ENCODE measurements at regions not wholly inside any gene's neighbourhood (a gene's known extent, or its start where the extent isn't known, plus 50 kb on each side); places are given as distances from the start of the nearest gene placed in this dataset.

DNA sequence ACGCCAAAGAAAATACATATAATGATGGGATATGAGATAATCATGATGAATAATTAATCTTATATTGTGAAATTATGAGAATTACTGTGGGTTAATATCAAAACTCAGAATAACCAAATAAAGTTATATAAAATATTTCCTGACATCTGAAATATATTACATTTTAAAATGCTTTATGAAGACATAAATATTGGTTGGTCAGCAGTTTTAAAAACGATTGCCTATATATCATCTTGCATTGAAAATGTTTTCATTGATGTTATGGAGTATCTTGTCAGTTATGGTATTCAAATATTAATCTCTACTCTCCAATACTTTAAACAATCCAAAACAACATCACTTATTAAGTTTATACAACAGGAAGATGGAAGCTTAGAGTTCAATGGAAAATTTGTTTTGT lies 228.1 kb upstream of the FERD3L start:
- ATAC-seq (no peak), DNase-seq (no peak)
- intact Hi-C loops (cut with DNase I, micrococcal nuclease), result no loop called here
- Histone ChIP-seq H3K9me3 (peaks cover 3% of the 10 kb centered on the region), H3K36me3 (ENCODE audit: low read depth) (no peaks in the 10 kb centered on the region), H3K4me3 (no peak overlapping the region), H3K4me1 (ENCODE audit: low read depth) (no peaks in the 10 kb centered on the region)
- TF ChIP-seq, protein P1, sequence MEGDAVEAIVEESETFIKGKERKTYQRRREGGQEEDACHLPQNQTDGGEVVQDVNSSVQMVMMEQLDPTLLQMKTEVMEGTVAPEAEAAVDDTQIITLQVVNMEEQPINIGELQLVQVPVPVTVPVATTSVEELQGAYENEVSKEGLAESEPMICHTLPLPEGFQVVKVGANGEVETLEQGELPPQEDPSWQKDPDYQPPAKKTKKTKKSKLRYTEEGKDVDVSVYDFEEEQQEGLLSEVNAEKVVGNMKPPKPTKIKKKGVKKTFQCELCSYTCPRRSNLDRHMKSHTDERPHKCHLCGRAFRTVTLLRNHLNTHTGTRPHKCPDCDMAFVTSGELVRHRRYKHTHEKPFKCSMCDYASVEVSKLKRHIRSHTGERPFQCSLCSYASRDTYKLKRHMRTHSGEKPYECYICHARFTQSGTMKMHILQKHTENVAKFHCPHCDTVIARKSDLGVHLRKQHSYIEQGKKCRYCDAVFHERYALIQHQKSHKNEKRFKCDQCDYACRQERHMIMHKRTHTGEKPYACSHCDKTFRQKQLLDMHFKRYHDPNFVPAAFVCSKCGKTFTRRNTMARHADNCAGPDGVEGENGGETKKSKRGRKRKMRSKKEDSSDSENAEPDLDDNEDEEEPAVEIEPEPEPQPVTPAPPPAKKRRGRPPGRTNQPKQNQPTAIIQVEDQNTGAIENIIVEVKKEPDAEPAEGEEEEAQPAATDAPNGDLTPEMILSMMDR (IDR thresholded peaks at IDR 0.05), result no peak

DNA sequence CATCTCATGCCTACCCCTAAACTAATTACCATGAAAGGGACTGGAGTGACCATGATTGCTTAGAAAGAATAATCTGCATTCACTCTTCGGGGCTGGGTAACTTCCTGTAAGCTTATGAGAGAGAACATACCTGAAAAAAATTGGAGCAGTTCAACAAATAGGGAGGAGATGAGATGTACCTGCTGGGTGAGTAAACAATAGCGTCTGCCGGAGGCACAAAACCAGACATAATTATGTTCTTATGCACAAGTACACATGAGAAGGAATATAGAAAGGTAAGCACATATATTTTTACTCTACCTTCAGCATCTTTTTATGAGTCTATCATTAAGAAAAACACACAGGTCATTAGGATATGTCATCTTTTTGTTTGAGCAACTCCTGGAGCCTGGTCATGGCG lies 224.6 kb upstream of the FERD3L start:
- Histone ChIP-seq H3K36me3 (ENCODE audit: low read depth) (no peaks in the 10 kb centered on the region), H3K9me3 (peaks cover 4% of the 10 kb centered on the region), H3K4me3 (no peak overlapping the region), H3K4me1 (ENCODE audit: low read depth) (no peaks in the 10 kb centered on the region)
- intact Hi-C loops (cut with DNase I, micrococcal nuclease), result no loop called here
- TF ChIP-seq, protein P1 (IDR thresholded peaks at IDR 0.05), result no peak
- no peak for DNase-seq
- ATAC-seq, result no peak

DNA sequence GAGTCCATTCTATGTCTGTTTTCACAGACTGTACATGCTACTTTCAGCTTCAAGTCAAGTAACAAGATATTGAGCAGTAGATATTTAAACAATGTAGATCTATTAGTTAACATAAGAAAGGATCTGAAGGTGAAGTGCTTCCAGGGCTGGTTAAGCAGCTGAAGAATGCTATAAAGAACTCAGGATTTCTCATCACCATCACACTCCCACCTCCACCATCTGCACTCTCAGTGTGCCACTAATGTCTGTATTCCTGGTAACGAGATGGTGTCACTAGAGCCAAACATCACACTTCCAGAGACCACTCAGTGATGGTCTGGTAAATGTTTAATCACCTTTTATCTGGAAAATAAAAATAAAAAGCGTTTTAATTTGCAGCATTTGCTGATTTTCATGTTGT lies 224.0 kb upstream of the FERD3L start:
- ATAC-seq (no peak), DNase-seq (no peak)
- Histone ChIP-seq H3K9me3 (peaks cover 4% of the 10 kb centered on the region), H3K4me1 (ENCODE audit: low read depth) (no peaks in the 10 kb centered on the region), H3K36me3 (ENCODE audit: low read depth) (no peaks in the 10 kb centered on the region), H3K4me3 (no peak overlapping the region)
- TF ChIP-seq, protein P1 (IDR thresholded peaks at IDR 0.05), result no peak
- intact Hi-C loops (cut with DNase I, micrococcal nuclease), result no loop called here

DNA sequence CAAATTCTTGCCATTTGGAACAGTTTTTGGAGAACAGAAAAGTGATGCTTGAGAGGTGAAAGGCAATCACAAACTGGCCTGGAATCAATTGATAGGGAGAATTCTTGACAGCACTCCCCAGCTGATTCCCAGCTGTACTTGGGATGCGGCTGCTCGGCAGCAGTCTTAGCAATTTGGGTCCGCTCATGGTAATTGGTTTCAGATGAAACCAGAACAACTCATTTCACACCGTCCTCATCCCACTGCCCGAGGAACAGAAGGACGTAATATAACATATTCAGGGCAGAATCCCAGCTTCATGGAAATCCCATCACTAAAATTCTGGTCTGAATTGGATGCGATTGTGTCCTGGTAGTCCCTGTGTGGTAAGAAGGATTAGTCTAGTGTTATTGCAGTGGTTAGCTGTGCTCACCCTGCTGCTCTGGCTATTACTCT lies 223.3 kb upstream of the FERD3L start:
- TF ChIP-seq, protein P1 (IDR thresholded peaks at IDR 0.05), result no peak
- intact Hi-C loops (cut with DNase I, micrococcal nuclease), result no loop called here
- no peak for DNase-seq
- Histone ChIP-seq H3K4me3 (no peak overlapping the region), H3K4me1 (ENCODE audit: low read depth) (no peaks in the 10 kb centered on the region), H3K36me3 (ENCODE audit: low read depth) (no peaks in the 10 kb centered on the region), H3K9me3 (peaks cover 11% of the 10 kb centered on the region)
- ATAC-seq, result no peak

DNA sequence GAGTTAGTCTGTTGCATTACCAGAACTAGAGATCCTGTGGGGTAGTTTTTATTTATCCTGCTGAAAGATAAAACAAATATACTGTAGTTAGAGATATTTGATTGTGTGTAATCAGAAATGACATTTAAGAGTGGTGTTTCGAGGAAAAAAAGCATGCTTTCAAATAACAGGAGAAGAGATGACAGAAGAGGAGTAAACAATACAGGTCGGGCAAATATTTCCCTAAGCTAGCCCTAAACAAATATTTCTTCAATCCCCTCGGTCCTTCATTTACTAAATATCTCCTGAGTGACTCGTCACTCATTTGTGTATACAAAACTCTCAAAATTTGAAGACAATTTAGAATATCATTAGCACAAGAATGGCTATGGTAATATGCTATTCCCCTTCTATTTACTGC lies 219.7 kb upstream of the FERD3L start:
- TF ChIP-seq, protein P1 (IDR thresholded peaks at IDR 0.05), result no peak
- peaks cover 11% of the 10 kb centered on the region for H3K9me3 ChIP-seq
- no peaks in the 10 kb centered on the region for H3K36me3 ChIP-seq (ENCODE audit: low read depth)
- no peak overlapping the region for H3K4me3 ChIP-seq
- ATAC-seq (no peak), DNase-seq (no peak)
- no peaks in the 10 kb centered on the region for H3K4me1 ChIP-seq (ENCODE audit: low read depth)
- intact Hi-C loops (cut with DNase I, micrococcal nuclease), result no loop called here

DNA sequence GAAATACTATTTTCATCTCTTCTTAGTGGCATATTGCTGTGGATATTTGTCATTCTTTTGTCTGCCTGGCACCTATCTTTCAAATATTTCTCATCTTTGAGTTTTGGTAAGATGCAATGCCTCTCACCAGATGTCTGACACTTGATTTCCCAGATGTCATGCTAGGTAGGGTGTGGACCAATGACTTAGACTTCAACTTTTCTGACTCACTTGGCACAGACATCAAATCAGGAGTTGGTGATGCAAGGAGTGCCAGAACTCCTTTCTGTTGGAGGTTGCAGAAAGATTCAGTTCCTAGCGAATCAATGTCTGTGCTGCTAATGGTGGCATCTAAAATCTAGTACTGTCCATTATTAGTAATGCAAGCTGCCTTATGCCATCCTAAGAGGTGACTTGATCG lies 216.9 kb upstream of the FERD3L start:
- Histone ChIP-seq H3K36me3 (ENCODE audit: low read depth) (no peaks in the 10 kb centered on the region), H3K4me1 (ENCODE audit: low read depth) (no peaks in the 10 kb centered on the region), H3K4me3 (no peak overlapping the region), H3K9me3 (peaks cover 8% of the 10 kb centered on the region)
- TF ChIP-seq, protein P1 (IDR thresholded peaks at IDR 0.05), result no peak
- intact Hi-C loops (cut with DNase I, micrococcal nuclease), result no loop called here
- ATAC-seq (no peak), DNase-seq (no peak)
